HG02610 (cell line): ENCODE measurements at regions not wholly inside any gene's neighbourhood (a gene's known extent, or its start where the extent isn't known, plus 50 kb on each side); places are given as distances from the start of the nearest gene placed in this dataset.

Source experiments
- ATAC-seq: cut with Tn5 transposase; IDR thresholded peaks from one replicate; pipeline ENCODE4 v1.9.1; 2021; ENCODE audit warnings: mild to moderate bottlenecking, moderate library complexity; ENCODE audit not compliant: unreplicated experiment

DNA sequence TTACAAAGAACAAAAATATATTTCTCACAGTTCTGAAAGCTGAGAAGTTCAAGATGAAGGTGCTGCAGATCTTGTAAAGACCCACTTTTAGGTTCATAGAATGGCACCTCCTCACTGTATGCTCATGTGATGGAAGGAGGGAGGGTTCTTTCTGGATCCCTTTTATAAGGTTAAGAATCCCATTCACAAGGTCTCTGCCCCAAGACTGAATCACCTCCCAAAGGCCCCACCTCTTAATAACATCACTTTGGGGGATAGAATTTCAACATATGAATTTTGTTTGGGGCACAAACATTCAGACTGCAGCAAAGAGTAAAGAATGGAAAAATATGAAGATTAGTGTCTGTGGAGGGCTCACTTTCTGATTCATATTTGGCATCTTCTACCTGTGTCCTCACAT lies 77.1 kb upstream of the PRR16 start:
- no peak for ATAC-seq

DNA sequence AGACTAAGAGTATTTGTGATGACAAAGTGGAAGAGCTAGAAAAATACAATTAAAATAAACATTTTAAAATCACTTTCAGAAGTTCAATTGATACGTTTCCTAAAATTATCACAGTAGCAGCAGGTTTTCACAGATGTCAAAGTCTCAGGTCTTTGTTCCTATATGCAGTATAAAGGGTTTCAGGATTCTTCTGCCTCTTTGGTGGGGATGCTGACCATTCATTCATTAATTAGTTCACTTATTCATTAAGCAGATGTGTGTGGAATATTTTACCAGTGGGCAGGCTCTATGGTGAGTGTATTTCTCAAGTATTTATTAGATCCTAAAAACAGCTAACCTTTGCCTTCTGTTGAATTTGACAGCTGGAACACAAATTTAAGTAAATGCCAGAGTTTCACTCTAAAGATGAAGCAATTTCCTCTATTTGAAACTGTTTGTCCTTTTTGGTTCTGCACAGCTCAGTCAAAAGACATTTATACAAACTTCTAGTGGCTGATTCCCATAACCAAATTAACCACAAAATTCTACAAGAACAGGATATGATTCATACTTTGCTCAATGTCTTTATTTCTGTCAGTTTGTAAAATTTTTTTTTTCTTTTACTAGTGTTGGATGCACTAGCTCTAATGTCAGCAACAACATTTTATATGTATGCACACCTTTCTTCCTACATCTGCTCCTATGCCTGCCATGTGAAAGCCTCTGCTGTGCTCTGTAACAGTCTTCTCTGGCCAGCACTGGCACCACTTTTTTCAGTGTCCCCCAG lies 75.9 kb upstream of the PRR16 start:
- ATAC-seq, result peak; percentile 86

GRCh38 chr5:120394259-120394658 lies 69.8 kb upstream of the PRR16 start:
- no peak for ATAC-seq

DNA sequence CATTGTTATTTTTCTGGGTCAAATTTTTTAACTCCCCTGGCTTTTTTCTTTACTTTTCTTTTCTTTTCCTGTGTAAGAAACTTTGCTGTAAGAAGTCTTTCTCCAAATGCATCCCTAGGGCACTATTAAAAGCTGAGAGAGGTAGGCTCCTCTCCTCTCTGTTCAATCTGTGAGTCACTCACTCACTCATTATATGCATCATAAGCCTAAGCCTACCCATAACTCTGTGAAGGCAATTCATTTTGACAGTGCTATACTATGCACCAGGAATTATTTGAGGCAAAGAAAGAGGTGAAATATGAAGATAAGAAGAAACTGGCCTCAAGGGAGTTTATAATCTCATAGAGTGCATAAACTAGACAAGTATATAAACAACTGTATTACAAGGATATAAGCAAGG lies 67.9 kb upstream of the PRR16 start:
- ATAC-seq, result no peak

GRCh38 chr5:120400356-120400755 lies 63.7 kb upstream of the PRR16 start:
- ATAC-seq, result no peak

- no peak for ATAC-seq
These were observed 61.5 kb upstream of the PRR16 start for GRCh38 chr5:120402606-120403005.

DNA sequence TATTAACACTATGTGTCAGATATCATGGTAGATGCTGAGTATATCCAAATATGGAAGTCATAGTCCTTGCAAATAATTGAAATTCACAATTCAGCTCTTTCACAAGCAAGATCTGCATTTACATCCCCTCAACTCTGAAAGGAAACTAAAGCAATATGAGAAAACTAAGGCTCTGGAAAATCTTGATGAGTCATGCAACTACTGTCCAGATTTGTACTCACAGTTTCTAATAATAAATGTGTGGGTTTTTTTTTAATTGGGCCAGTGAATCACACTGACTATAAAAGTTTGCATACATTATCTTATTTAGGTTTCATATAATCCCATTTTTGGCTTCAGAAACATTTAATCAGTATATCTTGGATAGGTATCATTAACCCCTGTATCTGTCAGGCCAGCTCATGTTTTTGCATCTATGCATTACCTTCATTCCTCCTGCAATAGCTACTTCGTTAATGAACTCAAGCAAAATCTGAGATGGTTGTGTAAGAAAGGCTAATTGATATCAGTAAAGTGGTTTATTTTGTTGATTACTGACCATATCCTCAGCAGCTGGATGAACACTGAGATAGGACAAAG lies 58.7 kb upstream of the PRR16 start:
- ATAC-seq, result peak; percentile 37

- ATAC-seq, result peak; percentile 66
These were observed 58.2 kb upstream of the PRR16 start for GRCh38 chr5:120405923-120406322.

- no peak for ATAC-seq
These were observed 50.4 kb upstream of the PRR16 start for GRCh38 chr5:120413686-120414085.
